ENCODE measurements at regions not wholly inside any gene's neighbourhood (a gene's known extent, or its start where the extent isn't known, plus 50 kb on each side); places are given as distances from the start of the nearest gene placed in this dataset.

DNA sequence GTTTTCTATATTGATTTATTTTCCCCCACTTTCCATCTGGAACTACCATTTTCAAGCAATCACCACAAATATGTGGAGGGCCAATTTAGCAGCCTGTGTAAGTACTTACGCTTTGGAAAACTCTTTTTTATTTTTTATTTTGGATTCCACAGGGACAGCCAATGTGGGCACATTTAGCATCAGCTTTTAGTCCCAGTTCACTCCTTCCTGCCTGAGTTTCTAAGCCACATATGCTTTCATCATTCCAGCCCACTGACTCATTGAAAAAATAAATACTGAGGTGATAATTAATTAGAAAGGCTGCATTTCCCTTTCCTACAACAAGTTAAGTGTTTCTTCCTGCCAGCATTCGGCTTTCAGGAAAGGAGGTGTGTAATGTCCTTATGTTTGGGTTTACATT is 76.8 kb downstream of the TMEM167A start:
- H2AFZ ChIP-seq (ENCODE audit: low read length): no peak overlapping the region
- no peak overlapping the region for H3K9ac ChIP-seq (replicated peaks in 1 of 4; ENCODE audit: extremely low read depth in 1 of 4, low read depth in 3 of 4, low read length in 3 of 4)
- no peaks in the 10 kb centered on the region for H4K20me1 ChIP-seq (replicated peaks in 1 of 2; ENCODE audit: control insufficient read depth in 1 of 2, insufficient read depth in 2 of 2, low read length in 2 of 2)
- H2BK5ac ChIP-seq (ENCODE audit: low read depth, low read length): no peak overlapping the region
- no peak overlapping the region for H3K14ac ChIP-seq (ENCODE audit: insufficient read length)
- no peaks in the 10 kb centered on the region for H3K27me3 ChIP-seq (replicated peaks in 1 of 4; ENCODE audit: control insufficient read depth in 3 of 4, extremely low read depth in 1 of 4, insufficient read depth in 3 of 4, low read length in 3 of 4)
- no peak overlapping the region for H2BK120ac ChIP-seq (replicated peaks; ENCODE audit: low read depth, low read length)
- no peak overlapping the region for H3K4me3 ChIP-seq (ENCODE audit: extremely low read depth in 1 of 4, insufficient read depth in 2 of 4, low read depth in 3 of 4, low read length in 4 of 4)
- H2AK5ac ChIP-seq (ENCODE audit: low read depth, low read length): no peak overlapping the region
- no peaks in the 10 kb centered on the region for H3K36me3 ChIP-seq (ENCODE audit: control insufficient read depth in 2 of 4, insufficient read depth in 4 of 4, low read length in 3 of 4)
- TF ChIP-seq EZH2 (IDR thresholded peaks at IDR 0.05; ENCODE audit: low read depth, low read length, severe bottlenecking) (no peak), CEBPB (IDR thresholded peaks at IDR 0.05; ENCODE audit: low read depth, low read length) (no peak), TEAD4 (IDR thresholded peaks at IDR 0.05; ENCODE audit: low read depth, low read length) (no peak), CREB1 (IDR thresholded peaks at IDR 0.05) (no peak), NRF1 (IDR thresholded peaks at IDR 0.05; ENCODE audit: low read depth, low read length) (no peak), ASH2L (IDR thresholded peaks at IDR 0.05; ENCODE audit: low read length) (no peak), RBBP5 (IDR thresholded peaks at IDR 0.05; ENCODE audit: borderline replicate concordance, low read depth, low read length) (no peak)
- TF ChIP-seq, protein P1, sequence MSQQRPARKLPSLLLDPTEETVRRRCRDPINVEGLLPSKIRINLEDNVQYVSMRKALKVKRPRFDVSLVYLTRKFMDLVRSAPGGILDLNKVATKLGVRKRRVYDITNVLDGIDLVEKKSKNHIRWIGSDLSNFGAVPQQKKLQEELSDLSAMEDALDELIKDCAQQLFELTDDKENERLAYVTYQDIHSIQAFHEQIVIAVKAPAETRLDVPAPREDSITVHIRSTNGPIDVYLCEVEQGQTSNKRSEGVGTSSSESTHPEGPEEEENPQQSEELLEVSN (IDR thresholded peaks at IDR 0.05): no peak
- H3K23ac ChIP-seq (ENCODE audit: insufficient read length): no peak overlapping the region
- FAIRE-seq: no peak
- no peaks in the 10 kb centered on the region for H3K9me3 ChIP-seq (ENCODE audit: insufficient read depth in 2 of 2, low read depth in 1 of 2, low read length in 1 of 2)
- no peak overlapping the region for H3K27ac ChIP-seq (ENCODE audit: low read depth, low read length)
- H2BK20ac ChIP-seq (ENCODE audit: low read length): no peak overlapping the region
- no peak overlapping the region for H3K18ac ChIP-seq (ENCODE audit: extremely low read depth, low read length)
- H3K23me2 ChIP-seq (ENCODE audit: low read depth, low read length): no peaks in the 10 kb centered on the region
- POLR2A ChIA-PET (ENCODE audit: partially characterized antibody): no interaction called here
- no peaks in the 10 kb centered on the region for H3K79me2 ChIP-seq (ENCODE audit: control insufficient read depth in 1 of 2, insufficient read depth in 2 of 2, low read length in 2 of 2)
- no peak overlapping the region for H3K4ac ChIP-seq (replicated peaks; ENCODE audit: insufficient read length, low read depth, low read length)
- peaks cover 0 to 8% (median 0%) of the 10 kb centered on the region in 4 experiments; a peak in 5 of 7 replicates for H3K4me1 ChIP-seq (replicated peaks in 1 of 4; ENCODE audit: control insufficient read depth in 3 of 4, insufficient read depth in 4 of 4, low read length in 3 of 4)
- no peak overlapping the region for H3K4me2 ChIP-seq (ENCODE audit: insufficient read depth in 1 of 2, low read depth in 2 of 2, low read length in 2 of 2)
- H4K8ac ChIP-seq (ENCODE audit: extremely low read depth, insufficient read depth, low read length): no peak overlapping the region
- DNase-seq (ENCODE audit: low read depth in 1 of 2, low spot score in 2 of 2): no peak
- no peaks in the 10 kb centered on the region for H3K79me1 ChIP-seq (ENCODE audit: low read depth, low read length)
- no peak overlapping the region for H4K91ac ChIP-seq (replicated peaks; ENCODE audit: insufficient read length, low read length)
- CTCF ChIA-PET (ENCODE audit: partially characterized antibody): interaction anchor here (0.8 kb wide), 1 partner anchor 11 kb away, joined by 3 read pairs; no protein-coding TSS in a partner anchor
- no peak overlapping the region for H4K5ac ChIP-seq (ENCODE audit: insufficient read length, low read depth, low read length)
- WGBS, 2 experiments (ENCODE audit: extremely low coverage in 1 of 2, insufficient coverage in 1 of 2, insufficient read length in 1 of 2, insufficient replicate concordance in 2 of 2, low coverage in 1 of 2, low lambda C conversion rate in 2 of 2, missing lambda C conversion rate in 1 of 2): 91% methylated on average over 2 of the region's 2 CpGs; no CpG with 5 or more reads in 1 of the 2 experiments
- no peak overlapping the region for H2BK15ac ChIP-seq (ENCODE audit: low read length)
- H2BK12ac ChIP-seq (ENCODE audit: low read depth, low read length): no peak overlapping the region
- no peak overlapping the region for H3K56ac ChIP-seq (replicated peaks; ENCODE audit: insufficient read length, low read depth, low read length)

All from H1 (cell line).